Activated CD4-positive, alpha-beta T cell treated with anti-CD3 and anti-CD28 coated beads, Interleukin-10, Interleukin-2, amounts not matched to agents 100 ng/mL and 50 ng/mL, durations not matched to agents 16 hours and 8 hours (primary cell): ENCODE measurements at regions not wholly inside any gene's neighbourhood (a gene's known extent, or its start where the extent isn't known, plus 50 kb on each side); places are given as distances from the start of the nearest gene placed in this dataset.

Experiments used
- DNase-seq: peaks from one replicate; pipeline ENCODE4 v3.0.0-alpha.2; 2020

GRCh38 chr2:236963631-236964182, 122.0 kb upstream of the COPS8 start:
- no peak for DNase-seq

GRCh38 chr2:236964291-236964690, 121.4 kb upstream of the COPS8 start:
- DNase-seq, result no peak

GRCh38 chr2:236965021-236965840, 120.5 kb upstream of the COPS8 start:
- no peak for DNase-seq

DNA sequence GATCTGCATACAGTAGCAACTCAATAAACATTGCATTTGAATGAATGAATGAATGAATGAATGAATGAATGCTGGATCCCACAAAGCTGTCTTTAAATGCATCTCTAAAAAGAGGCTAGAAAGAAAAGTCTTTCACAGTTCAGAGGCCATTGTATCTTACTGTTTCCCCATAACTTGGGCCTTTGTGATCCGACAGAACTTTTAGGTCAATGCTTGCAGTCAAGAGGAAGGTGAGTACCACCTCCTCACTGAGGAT, 119.9 kb upstream of the COPS8 start:
- DNase-seq, result no peak

GRCh38 chr2:236967499-236967783, 118.2 kb upstream of the COPS8 start:
- no peak for DNase-seq

DNA sequence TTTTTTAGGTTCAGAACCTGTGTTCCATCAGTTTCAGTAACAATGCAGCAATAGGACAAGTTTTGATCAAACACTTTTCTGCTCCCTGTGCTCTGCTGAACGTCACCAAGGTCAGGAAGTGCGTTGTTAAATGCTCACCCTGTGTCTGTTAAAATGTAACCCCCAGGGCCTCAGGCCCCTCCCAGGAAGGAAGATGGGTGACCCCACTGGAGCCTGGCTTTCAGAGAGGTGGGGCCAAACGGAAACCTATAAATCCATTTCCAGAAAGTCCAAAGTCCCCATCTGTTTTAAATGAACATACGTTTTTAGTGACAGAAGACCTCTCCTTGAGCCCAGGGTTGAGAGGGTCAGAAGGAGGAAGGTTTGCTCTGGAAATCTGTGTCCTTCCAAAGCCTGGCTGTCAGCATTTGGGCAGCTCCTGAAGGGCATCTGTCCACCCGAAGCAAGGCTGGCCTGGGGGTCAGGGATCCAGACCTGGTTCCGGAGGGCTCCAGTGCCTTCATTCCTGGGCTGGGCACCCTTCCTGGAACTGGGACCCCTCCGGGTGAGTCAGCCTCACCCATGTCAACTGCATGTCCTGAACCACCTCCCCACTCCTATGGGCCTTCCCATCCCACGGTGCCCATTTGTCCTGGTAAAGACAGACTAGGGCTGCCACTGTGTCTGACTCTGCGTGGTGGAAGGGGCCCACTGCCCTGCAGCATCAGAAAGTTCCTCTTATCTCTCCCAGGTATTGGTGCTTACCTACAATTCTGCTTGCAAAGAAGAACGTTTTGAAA, 117.4 kb upstream of the COPS8 start:
- no peak for DNase-seq

DNA sequence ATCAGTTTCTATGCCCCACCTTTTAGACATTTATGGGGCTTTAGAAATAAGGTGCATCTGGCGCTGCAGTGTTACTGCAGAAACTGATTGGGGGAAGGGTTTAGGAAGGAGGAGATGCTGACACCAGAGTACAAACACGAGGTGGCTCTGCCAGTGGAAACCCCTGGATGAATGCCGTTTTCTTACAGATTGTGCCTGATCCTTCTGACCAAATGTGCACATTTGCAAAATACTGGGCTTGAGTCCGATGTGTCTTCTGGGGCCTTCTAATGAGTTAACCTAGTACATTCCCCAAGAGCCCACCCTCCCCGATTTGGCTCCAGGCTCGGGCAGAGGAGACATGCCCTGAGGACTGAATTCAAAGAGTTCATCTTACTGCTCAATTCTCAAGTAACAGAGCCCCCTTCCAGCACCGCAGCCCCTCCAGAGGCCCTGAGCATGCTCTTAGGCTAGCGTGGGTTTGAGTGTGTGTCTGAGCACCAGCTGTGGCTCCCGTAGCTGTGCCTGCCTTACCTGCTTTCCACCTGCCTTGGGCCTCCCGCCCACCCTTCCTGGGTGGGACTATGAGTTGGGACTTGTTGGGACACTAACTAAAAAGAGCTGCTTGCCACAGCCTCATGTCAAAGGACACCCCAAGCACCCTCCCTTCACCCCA, 116.7 kb upstream of the COPS8 start:
- no peak for DNase-seq

DNA sequence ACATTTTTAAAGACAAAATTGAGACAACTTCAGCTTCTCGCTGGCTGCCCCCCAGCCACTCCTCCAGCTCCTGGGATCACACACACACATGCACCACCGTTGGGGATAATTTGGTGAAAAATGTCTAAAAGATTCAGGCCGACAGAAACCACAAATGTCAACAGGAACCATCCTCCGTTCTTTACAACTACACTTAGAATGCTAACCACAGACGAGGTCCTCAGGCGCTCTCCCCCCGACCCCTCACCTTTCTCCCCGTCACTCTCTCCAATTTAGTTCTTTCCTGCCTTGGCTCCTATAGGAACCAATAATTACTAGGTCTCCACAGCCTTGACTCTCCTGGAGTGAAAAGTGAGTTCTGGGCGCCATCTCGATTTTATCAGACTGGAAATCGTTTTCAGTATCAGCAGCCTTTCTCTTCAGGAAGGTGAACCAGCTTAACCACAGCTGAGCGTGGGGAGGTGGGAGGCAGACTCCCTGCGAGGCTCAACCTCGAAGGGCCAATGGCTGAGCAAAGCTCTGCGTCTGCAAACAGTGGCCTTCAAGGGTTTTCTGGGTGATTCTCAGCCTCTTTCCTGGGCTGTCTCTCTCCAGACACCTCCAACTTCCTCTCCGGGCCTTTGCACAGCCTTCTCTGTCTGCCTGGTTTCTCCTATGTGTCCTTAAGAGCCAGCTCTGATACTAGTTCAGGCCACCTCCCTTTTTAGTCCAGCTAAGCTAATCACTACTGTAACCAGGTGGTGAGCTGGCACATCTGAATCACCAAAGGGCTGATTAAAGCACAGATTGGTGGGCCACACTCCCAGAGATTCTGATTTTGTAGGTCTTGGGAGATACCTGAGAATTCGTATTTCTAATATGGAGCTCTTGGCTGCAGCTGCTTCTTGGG, 115.7 kb upstream of the COPS8 start:
- DNase-seq, result peak; percentile 2

GRCh38 chr2:236970656-236971010, 115.1 kb upstream of the COPS8 start:
- DNase-seq, result no peak

DNA sequence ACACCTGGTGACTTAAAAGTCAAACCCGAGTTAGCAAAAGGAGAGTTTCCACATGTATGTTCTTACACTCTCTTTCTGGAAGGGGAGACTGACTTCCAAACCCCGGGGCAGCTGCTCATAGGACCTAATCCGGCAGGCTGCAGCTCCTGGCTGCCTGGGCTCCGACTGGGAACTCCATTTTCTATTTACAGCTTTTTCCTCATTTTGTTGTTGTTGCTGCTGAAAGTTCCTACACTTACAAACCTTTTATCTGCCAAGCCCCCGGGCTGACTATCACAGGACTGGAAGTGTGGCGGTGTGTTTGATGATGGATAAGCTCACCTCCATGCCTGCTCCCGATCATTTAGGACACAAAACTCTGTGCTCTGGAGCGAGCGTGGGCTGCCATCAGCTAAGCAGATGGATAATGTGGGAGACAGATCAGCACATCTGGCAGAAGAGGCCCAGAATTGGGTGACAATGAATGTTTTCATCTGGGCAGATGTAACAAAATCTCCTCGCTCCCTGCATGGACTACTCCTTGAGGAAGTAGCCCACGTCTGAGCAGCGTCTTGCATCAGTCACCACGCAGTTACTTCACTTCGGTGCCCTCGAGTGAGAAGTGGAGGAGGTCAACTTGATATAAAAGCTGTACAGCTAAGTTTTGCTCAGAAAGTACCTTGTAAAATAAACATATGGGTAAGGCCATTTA, 114.4 kb upstream of the COPS8 start:
- no peak for DNase-seq

DNA sequence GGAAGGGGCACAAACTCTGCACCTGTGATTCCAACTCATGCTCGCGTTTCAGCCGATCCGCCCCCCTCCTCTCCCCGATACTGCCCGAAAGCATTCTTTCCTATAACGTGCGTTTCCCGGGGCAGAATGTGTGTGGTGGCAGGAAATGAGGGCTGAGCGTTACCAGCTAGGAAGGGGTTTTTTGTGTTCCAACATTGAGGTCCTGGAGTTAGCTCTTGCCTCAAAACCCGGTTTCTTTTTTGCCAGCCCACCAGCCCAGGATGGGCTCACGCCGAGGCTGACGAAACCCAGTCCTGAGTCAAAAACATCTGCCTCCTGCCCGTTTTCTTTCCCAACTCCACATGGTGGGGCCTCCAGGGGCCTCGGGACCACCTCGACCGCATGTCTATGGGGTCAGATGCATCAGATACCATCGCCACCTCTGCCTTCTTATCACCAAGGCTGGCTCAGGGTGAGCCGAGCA, 113.7 kb upstream of the COPS8 start:
- DNase-seq, result no peak

- DNase-seq, result no peak
Observed at GRCh38 chr2:236972491-236973342, 113.0 kb upstream of the COPS8 start.

- no peak for DNase-seq
Observed at GRCh38 chr2:236973343-236973980, 112.2 kb upstream of the COPS8 start.

GRCh38 chr2:236974148-236974547, 111.5 kb upstream of the COPS8 start:
- no peak for DNase-seq

GRCh38 chr2:236974752-236975151, 110.9 kb upstream of the COPS8 start:
- DNase-seq, result no peak

- no peak for DNase-seq
Observed at GRCh38 chr2:236975766-236976165, 109.9 kb upstream of the COPS8 start.

GRCh38 chr2:236976266-236977062, 109.2 kb upstream of the COPS8 start:
- DNase-seq, result no peak

- DNase-seq, result no peak
Observed at GRCh38 chr2:236977063-236977851, 108.4 kb upstream of the COPS8 start.

- no peak for DNase-seq
Observed at GRCh38 chr2:236977852-236978398, 107.8 kb upstream of the COPS8 start.
